ENCODE measurements at regions not wholly inside any gene's neighbourhood (a gene's known extent, or its start where the extent isn't known, plus 50 kb on each side); places are given as distances from the start of the nearest gene placed in this dataset.
"Not testable (repeated sequence)": the region's sequence is repeated elsewhere in the genome, so short reads cannot be mapped to it uniquely, and the experiment has no call there.

- DNase-seq: no peak
Observed at GRCh38 chr1:94668528-94668927, 127.0 kb upstream of the F3 start.

GRCh38 chr1:94667818-94668217 lies 126.3 kb upstream of the F3 start:
- DNase-seq: no peak

GRCh38 chr1:94666797-94667196 lies 125.2 kb upstream of the F3 start:
- DNase-seq: no peak

- no peak for DNase-seq
Observed at GRCh38 chr1:94661431-94661932, 119.9 kb upstream of the F3 start.

- no peak for DNase-seq
Observed at GRCh38 chr1:94660994-94661393, 119.4 kb upstream of the F3 start.

GRCh38 chr1:94660258-94660657 lies 118.7 kb upstream of the F3 start:
- DNase-seq: no peak

- not testable (repeated sequence) for DNase-seq
Observed at GRCh38 chr1:94659202-94659601, 117.6 kb upstream of the F3 start.

- no peak for DNase-seq
Observed at GRCh38 chr1:94658221-94658620, 116.7 kb upstream of the F3 start.

- not testable (repeated sequence) for DNase-seq
Observed at GRCh38 chr1:94657776-94658175, 116.2 kb upstream of the F3 start.

- no peak for DNase-seq
Observed at GRCh38 chr1:94656967-94657366, 115.4 kb upstream of the F3 start.

GRCh38 chr1:94654919-94655318 lies 113.4 kb upstream of the F3 start:
- DNase-seq: no peak

- no peak for DNase-seq
Observed at GRCh38 chr1:94654459-94654858, 112.9 kb upstream of the F3 start.

GRCh38 chr1:94654031-94654430 lies 112.5 kb upstream of the F3 start:
- no peak for DNase-seq

- DNase-seq: no peak
Observed at GRCh38 chr1:94653454-94653853, 111.9 kb upstream of the F3 start.

- DNase-seq: no peak
Observed at GRCh38 chr1:94651076-94651475, 109.5 kb upstream of the F3 start.

GRCh38 chr1:94650301-94650700 lies 108.7 kb upstream of the F3 start:
- DNase-seq: no peak

- DNase-seq: no peak
Observed at GRCh38 chr1:94648225-94649007, 106.9 kb upstream of the F3 start.

- no peak for DNase-seq
Observed at GRCh38 chr1:94646786-94647555, 105.4 kb upstream of the F3 start.

GRCh38 chr1:94646141-94646643 lies 104.6 kb upstream of the F3 start:
- no peak for DNase-seq

- no peak for DNase-seq
Observed at GRCh38 chr1:94644352-94644751, 102.8 kb upstream of the F3 start.

GRCh38 chr1:94643819-94644218 lies 102.3 kb upstream of the F3 start:
- no peak for DNase-seq

- DNase-seq: no peak
Observed at GRCh38 chr1:94642617-94643321, 101.2 kb upstream of the F3 start.

- no peak for DNase-seq
Observed at GRCh38 chr1:94641990-94642389, 100.4 kb upstream of the F3 start.
